GM23338 (cell line): ENCODE measurements at regions not wholly inside any gene's neighbourhood (a gene's known extent, or its start where the extent isn't known, plus 50 kb on each side); places are given as distances from the start of the nearest gene placed in this dataset.

Experiments used
- ATAC-seq: fragments of 200-7000 bp; cut with Tn5 transposase; 3 replicates; pipeline ENCODE4 v1.9.1; 2020
- DNase-seq: peaks from one replicate; pipeline ENCODE4 v3.0.0-alpha.2; 2015; ENCODE audit warnings: low spot score
- H2AFZ ChIP-seq: fragments of 200-600 bp; sonication (generic); 2 replicates; pipeline ENCODE4 v1.8.0; 2016; ENCODE audit warnings: antibody characterized with exemption, mild to moderate bottlenecking, moderate library complexity
- H3F3A ChIP-seq: fragments of 200-600 bp; sonication (generic); replicated peaks from 2 replicates; pipeline ENCODE4 v1.8.0; 2017; ENCODE audit warnings: antibody characterized with exemption, mixed run types, low read depth
- H3K27ac ChIP-seq: fragments of 200-600 bp; sonication (generic); 2 replicates; pipeline ENCODE4 v1.6.1; 2016; ENCODE audit warnings: low read depth
- H3K27me3 ChIP-seq: fragments of 200-600 bp; sonication (generic); 2 replicates; pipeline ENCODE4 v1.8.0; 2016; ENCODE audit warnings: mild to moderate bottlenecking, mixed run types, moderate library complexity; ENCODE audit not compliant: insufficient read depth
- H3K36me3 ChIP-seq: fragments of 200-600 bp; sonication (generic); 2 replicates; pipeline ENCODE4 v1.8.0; 2016; ENCODE audit warnings: mild to moderate bottlenecking; ENCODE audit not compliant: insufficient read depth
- H3K4me1 ChIP-seq: fragments of 200-600 bp; sonication (generic); 2 replicates; pipeline ENCODE4 v1.8.0; 2016; ENCODE audit warnings: mild to moderate bottlenecking, moderate library complexity; ENCODE audit not compliant: insufficient read depth
- H3K4me2 ChIP-seq: fragments of 200-600 bp; sonication (generic); 2 replicates; pipeline ENCODE4 v1.7.1; 2017; ENCODE audit warnings: mixed run types
- H3K4me3 ChIP-seq: fragments of 200-600 bp; sonication (generic); 2 replicates; pipeline ENCODE4 v1.6.1; 2016; ENCODE audit warnings: mixed run types
- H3K79me2 ChIP-seq: fragments of 200-600 bp; sonication (generic); replicated peaks from 2 replicates; pipeline ENCODE4 v1.8.0; 2017; ENCODE audit warnings: mild to moderate bottlenecking; ENCODE audit not compliant: insufficient read depth
- H3K9me2 ChIP-seq: fragments of 200-600 bp; sonication (generic); 2 replicates; pipeline ENCODE4 v1.8.0; 2017; ENCODE audit not compliant: insufficient read depth
- H4K20me1 ChIP-seq: fragments of 200-600 bp; sonication (generic); replicated peaks from 2 replicates; pipeline ENCODE4 v1.8.0; 2017; ENCODE audit warnings: mild to moderate bottlenecking; ENCODE audit not compliant: insufficient read depth
- H3K27ac Mint-ChIP-seq: 2 replicates; pipeline ENCODE4 v1.8.0; 2020; ENCODE audit warnings: inconsistent platforms, mild to moderate bottlenecking, moderate library complexity, mixed read lengths
- H3K27me3 Mint-ChIP-seq: 3 replicates; pipeline ENCODE4 v1.8.0; 2022; ENCODE audit warnings: low read depth, mild to moderate bottlenecking, moderate library complexity, mixed read lengths, inconsistent platforms; ENCODE audit not compliant: insufficient read depth, poor library complexity
- H3K36me3 Mint-ChIP-seq: 3 replicates; pipeline ENCODE4 v1.8.0; 2021; ENCODE audit warnings: low read depth, mild to moderate bottlenecking, inconsistent platforms, moderate library complexity, mixed read lengths
- H3K4me1 Mint-ChIP-seq: 3 replicates; pipeline ENCODE4 v1.8.0; 2020; ENCODE audit warnings: mild to moderate bottlenecking, inconsistent platforms, mixed read lengths
- H3K4me3 Mint-ChIP-seq: 3 replicates; pipeline ENCODE4 v1.8.0; 2021; ENCODE audit warnings: moderate library complexity, mild to moderate bottlenecking, inconsistent platforms, mixed read lengths
- H3K9me3 Mint-ChIP-seq: 3 replicates; pipeline ENCODE4 v1.8.0; 2020; ENCODE audit warnings: moderate library complexity, mild to moderate bottlenecking, inconsistent platforms, mixed read lengths
- CREB1 ChIP-seq: fragments of 250-450 bp; sonication (Bioruptor Pico); IDR thresholded peaks from 2 replicates; pipeline ENCODE4 v1.5.0; 2020; ENCODE audit warnings: low read depth, mild to moderate bottlenecking, moderate library complexity
- CTCF ChIP-seq, 2 experiments: fragments of 200-600 bp in 1 of 2; sonication (generic) in 1 of 2; conservative IDR thresholded peaks; 2 replicates each; pipeline versions ENCODE4 v1.5.1 to v1.6.1; 2016 to 2017; ENCODE audit warnings: antibody characterized with exemption in 2 of 2, low read depth in 2 of 2, mild to moderate bottlenecking in 2 of 2, moderate library complexity in 1 of 2
- ETS1 ChIP-seq: IDR thresholded peaks from 2 replicates; pipeline ENCODE4 v1.6.1; 2016; ENCODE audit warnings: antibody characterized with exemption
- EZH2 ChIP-seq: fragments of 200-600 bp; sonication (generic); IDR thresholded peaks from one replicate; pipeline ENCODE4 v1.8.0; 2017; ENCODE audit warnings: antibody characterized with exemption, mild to moderate bottlenecking, low read depth; ENCODE audit not compliant: unreplicated experiment
- EZH2phosphoT487 ChIP-seq: fragments of 200-600 bp; sonication (generic); IDR thresholded peaks from one replicate; pipeline ENCODE4 v1.8.1; 2018; ENCODE audit warnings: antibody characterized with exemption; ENCODE audit not compliant: unreplicated experiment
- STAT1 ChIP-seq: IDR thresholded peaks from one replicate; pipeline ENCODE4 v1.6.1; 2016; ENCODE audit warnings: antibody characterized with exemption; ENCODE audit not compliant: unreplicated experiment
- ZNF114 ChIP-seq: fragments of 250-450 bp; sonication (Bioruptor Pico); IDR thresholded peaks from 2 replicates; pipeline ENCODE4 v1.5.0; 2020; ENCODE audit warnings: mild to moderate bottlenecking, moderate library complexity
- ZNF331 ChIP-seq: fragments of 250-450 bp; sonication (Bioruptor Pico); IDR thresholded peaks from 2 replicates; pipeline ENCODE4 v1.5.0; 2020; ENCODE audit warnings: low read depth, mild to moderate bottlenecking, moderate library complexity
- ZNF462 ChIP-seq: fragments of 250-450 bp; sonication (Bioruptor Pico); IDR thresholded peaks from 2 replicates; pipeline ENCODE4 v1.5.0; 2020; ENCODE audit warnings: mild to moderate bottlenecking, moderate library complexity

GRCh38 chr13:86877441-86877840 lies 793.7 kb upstream of the SLITRK5 start (continued):
- TF ChIP-seq ZNF462 (CRISPR knock-in tag): no peak

- H2AFZ ChIP-seq: no peak overlapping the region
- H3K4me3 ChIP-seq: no peak overlapping the region
- H3K4me3 Mint-ChIP-seq: no peak overlapping the region
- no peaks in the 10 kb centered on the region for H3K36me3 Mint-ChIP-seq
- H3F3A ChIP-seq: no peaks in the 10 kb centered on the region
- no peaks in the 10 kb centered on the region for H3K9me2 ChIP-seq
- H3K79me2 ChIP-seq: no peaks in the 10 kb centered on the region
- H3K27ac ChIP-seq: no peak overlapping the region
- no peaks in the 10 kb centered on the region for H4K20me1 ChIP-seq
- no peak for DNase-seq
- H3K27me3 ChIP-seq: peaks cover 84% of the 10 kb centered on the region
- H3K27me3 Mint-ChIP-seq: peaks cover 28% of the 10 kb centered on the region
- no peaks in the 10 kb centered on the region for H3K9me3 Mint-ChIP-seq
- no peak for ATAC-seq
- no peaks in the 10 kb centered on the region for H3K36me3 ChIP-seq
- H3K27ac Mint-ChIP-seq: no peak overlapping the region
- no peak overlapping the region for H3K4me2 ChIP-seq
- H3K4me1 ChIP-seq: peaks cover 8% of the 10 kb centered on the region
- peaks cover 19% of the 10 kb centered on the region for H3K4me1 Mint-ChIP-seq
- TF ChIP-seq EZH2 (no peak), ZNF114 (CRISPR knock-in tag) (no peak), ETS1 (no peak), CTCF (conservative IDR thresholded peaks at IDR 0.05; ENCODE audit: low read depth in 2 of 2) (no peak), EZH2phosphoT487 (no peak), CREB1 (CRISPR knock-in tag) (no peak), STAT1 (no peak), ZNF331 (CRISPR knock-in tag) (no peak)
Observed at GRCh38 chr13:86878781-86879180, 792.4 kb upstream of the SLITRK5 start.
